ENCODE measurements at regions not wholly inside any gene's neighbourhood (a gene's known extent, or its start where the extent isn't known, plus 50 kb on each side); places are given as distances from the start of the nearest gene placed in this dataset.

DNA sequence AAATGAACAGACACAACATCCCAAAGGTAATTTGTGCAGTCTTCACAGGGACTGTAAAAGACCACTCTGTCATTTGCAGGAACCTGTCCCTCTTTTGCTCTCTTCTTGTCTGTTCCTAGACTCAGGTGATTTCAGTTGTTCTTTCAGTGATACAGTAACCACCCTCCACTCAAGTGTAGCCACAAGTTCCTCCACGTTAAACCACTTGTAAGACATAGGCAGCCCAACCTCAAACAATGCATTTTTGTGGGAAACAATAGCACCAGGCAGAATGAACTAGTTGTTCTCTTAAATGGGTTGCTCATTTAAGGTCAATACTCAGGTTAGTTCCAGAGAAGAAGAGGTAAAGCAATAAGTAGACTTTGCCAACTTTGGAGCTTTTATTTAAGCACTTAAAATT, 359.4 kb downstream of the MZT1 start:
- POLR2A ChIA-PET, result no interaction called here
- TF ChIP-seq NFRKB (IDR thresholded peaks at IDR 0.05), result no peak
- no peak for TF ChIP-seq FOXK2 (IDR thresholded peaks at IDR 0.05)
- no peak for DNase-seq (ENCODE audit: extremely low spot score)
- CTCF ChIA-PET, result no interaction called here

DNA sequence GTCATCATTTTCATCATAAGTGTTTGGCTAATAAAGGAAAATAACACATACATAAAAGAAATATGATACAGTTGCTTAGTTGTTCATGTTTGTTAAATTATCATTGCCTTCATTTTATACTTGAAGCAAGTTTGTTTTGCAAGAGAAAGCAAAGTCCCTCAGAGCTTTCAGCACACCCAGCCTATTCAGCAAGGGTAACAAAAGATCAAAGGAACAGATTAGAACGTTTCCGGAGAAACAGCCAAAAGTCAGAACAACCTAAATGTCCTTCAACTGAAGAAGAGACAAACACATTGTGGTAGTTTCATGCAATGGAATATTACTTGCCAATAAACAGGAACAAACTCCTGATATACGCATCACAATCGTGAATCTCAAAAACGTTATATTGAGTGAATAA, 380.7 kb downstream of the MZT1 start:
- no peak for DNase-seq (ENCODE audit: extremely low spot score)
- POLR2A ChIA-PET, result no interaction called here
- CTCF ChIA-PET, result no interaction called here
- no peak for TF ChIP-seq ZNF384 (IDR thresholded peaks at IDR 0.05)
- TF ChIP-seq FOXK2 (IDR thresholded peaks at IDR 0.05), result no peak
- TF ChIP-seq L3MBTL2 (conservative IDR thresholded peaks at IDR 0.05), result no peak
- TF ChIP-seq ELF4 (IDR thresholded peaks at IDR 0.05), result no peak
- TF ChIP-seq, protein P1, sequence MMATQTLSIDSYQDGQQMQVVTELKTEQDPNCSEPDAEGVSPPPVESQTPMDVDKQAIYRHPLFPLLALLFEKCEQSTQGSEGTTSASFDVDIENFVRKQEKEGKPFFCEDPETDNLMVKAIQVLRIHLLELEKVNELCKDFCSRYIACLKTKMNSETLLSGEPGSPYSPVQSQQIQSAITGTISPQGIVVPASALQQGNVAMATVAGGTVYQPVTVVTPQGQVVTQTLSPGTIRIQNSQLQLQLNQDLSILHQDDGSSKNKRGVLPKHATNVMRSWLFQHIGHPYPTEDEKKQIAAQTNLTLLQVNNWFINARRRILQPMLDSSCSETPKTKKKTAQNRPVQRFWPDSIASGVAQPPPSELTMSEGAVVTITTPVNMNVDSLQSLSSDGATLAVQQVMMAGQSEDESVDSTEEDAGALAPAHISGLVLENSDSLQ (IDR thresholded peaks at IDR 0.05), result no peak
- TF ChIP-seq NFRKB (IDR thresholded peaks at IDR 0.05), result no peak
- no peak for TF ChIP-seq FOXM1 (IDR thresholded peaks at IDR 0.05; ENCODE audit: borderline replicate concordance)
- no peak for TF ChIP-seq CTBP1 (IDR thresholded peaks at IDR 0.05; ENCODE audit: borderline replicate concordance)
- TF ChIP-seq SP1 (IDR thresholded peaks at IDR 0.05), result no peak
- TF ChIP-seq SUZ12 (IDR thresholded peaks at IDR 0.05), result no peak
- no peak for TF ChIP-seq ARNT (IDR thresholded peaks at IDR 0.05)
- no peak for TF ChIP-seq TARDBP (IDR thresholded peaks at IDR 0.05)
- TF ChIP-seq BHLHE40 (IDR thresholded peaks at IDR 0.05; ENCODE audit: borderline replicate concordance), result no peak
- TF ChIP-seq HDGF (IDR thresholded peaks at IDR 0.05; ENCODE audit: borderline replicate concordance), result no peak
- no peak for TF ChIP-seq FOXA1 (IDR thresholded peaks at IDR 0.05)
- no peak for TF ChIP-seq LEF1 (IDR thresholded peaks at IDR 0.05; ENCODE audit: borderline replicate concordance)

DNA sequence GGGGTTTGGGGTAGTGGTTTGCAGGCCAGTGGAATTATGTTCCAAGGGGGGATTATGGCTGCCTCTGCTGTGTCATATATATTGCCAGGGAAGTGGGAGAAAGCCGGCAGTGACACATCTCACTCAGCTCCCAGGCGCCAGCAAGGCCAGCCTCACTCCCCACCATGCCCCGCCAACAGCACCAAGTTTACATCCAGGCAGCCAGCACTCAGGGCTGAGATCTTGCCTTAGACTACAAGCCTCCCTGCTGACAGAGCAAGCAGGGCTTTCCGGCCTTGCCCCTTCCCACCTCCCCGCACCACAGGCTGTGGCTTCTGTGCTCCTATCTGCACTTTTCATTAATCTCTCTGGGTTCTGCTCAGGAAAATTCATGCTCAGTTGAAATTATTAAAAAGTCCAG, 385.1 kb downstream of the MZT1 start:
- TF ChIP-seq NFRKB (IDR thresholded peaks at IDR 0.05), result no peak
- TF ChIP-seq ZNF384 (IDR thresholded peaks at IDR 0.05), result no peak
- TF ChIP-seq ELF4 (IDR thresholded peaks at IDR 0.05), result no peak
- DNase-seq (ENCODE audit: extremely low spot score), result no peak
- ChIA-PET POLR2A (no interaction called here), CTCF (interaction anchor here (0.8 kb wide), 1 partner anchor 1699 kb away, joined by 3 read pairs; no protein-coding TSS in a partner anchor)

DNA sequence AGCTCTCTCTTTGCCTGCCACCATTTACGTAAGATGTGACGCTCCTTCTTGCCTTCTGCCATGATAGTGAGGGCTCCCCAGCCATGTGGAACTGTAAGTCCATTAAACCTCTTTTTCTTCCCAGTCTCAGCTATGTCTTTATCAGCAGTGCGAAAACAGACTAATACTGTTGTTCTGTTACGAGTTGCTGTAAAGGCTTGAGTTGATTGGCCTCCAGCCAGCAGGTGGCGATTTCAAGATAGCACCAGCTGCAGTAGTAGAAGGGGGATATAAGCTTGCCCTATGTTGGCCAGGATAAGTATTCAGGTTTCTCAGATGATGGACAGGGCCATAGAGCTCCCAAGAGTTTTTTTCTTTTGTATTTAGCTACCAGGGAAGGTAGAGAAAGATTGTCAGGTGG, 385.5 kb downstream of the MZT1 start:
- CTCF ChIA-PET, result no interaction called here
- DNase-seq (ENCODE audit: extremely low spot score), result no peak
- POLR2A ChIA-PET, result no interaction called here
- TF ChIP-seq FOXK2 (IDR thresholded peaks at IDR 0.05) (no peak), SUZ12 (IDR thresholded peaks at IDR 0.05) (no peak), ZNF384 (IDR thresholded peaks at IDR 0.05) (no peak), ARNT (IDR thresholded peaks at IDR 0.05) (no peak), SP1 (IDR thresholded peaks at IDR 0.05) (no peak), NFRKB (IDR thresholded peaks at IDR 0.05) (no peak), FOXM1 (IDR thresholded peaks at IDR 0.05; ENCODE audit: borderline replicate concordance) (no peak), CTBP1 (IDR thresholded peaks at IDR 0.05; ENCODE audit: borderline replicate concordance) (no peak), ELF4 (IDR thresholded peaks at IDR 0.05) (no peak), FOXA1 (IDR thresholded peaks at IDR 0.05) (no peak), L3MBTL2 (conservative IDR thresholded peaks at IDR 0.05) (no peak), BHLHE40 (IDR thresholded peaks at IDR 0.05; ENCODE audit: borderline replicate concordance) (no peak), LEF1 (IDR thresholded peaks at IDR 0.05; ENCODE audit: borderline replicate concordance) (no peak), HDGF (IDR thresholded peaks at IDR 0.05; ENCODE audit: borderline replicate concordance) (no peak), TARDBP (IDR thresholded peaks at IDR 0.05) (no peak)
- TF ChIP-seq, protein P1 (IDR thresholded peaks at IDR 0.05), result no peak

DNA sequence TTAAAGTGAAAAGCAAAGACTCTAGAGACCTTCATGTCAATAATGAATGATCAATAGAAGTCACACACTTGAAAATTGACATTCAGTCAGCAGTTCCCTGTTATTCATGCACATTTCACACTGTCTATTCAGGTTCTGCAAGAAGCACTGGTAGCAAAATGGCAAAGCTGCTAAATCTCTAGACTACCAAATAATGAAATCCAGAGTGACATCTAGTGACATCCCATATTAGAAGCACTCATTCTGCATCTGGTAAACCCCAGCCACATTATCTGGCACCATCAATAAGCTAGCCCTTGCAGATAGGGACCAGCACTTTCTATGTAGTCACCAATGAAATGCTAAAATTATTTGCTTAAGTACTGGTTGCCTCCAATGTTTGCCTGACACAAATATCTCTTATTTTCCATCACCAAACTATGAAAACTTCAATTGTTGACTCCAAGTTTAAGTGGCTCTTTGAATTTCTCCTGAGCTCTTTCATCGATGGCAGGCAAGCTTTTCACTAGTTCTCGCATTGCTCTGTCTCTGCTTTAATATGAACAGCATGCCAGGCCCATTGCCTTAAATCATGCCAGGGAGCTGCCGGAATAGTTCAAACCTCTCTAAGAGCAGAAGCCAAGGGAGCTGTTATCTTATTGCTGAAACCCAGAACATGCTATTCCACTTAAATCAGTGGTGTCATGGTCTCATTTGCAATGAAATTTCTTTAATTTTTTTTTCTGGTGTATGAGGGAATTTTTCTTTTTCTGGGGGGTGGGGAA, 409.9 kb downstream of the MZT1 start:
- POLR2A ChIA-PET, result no interaction called here

DNA sequence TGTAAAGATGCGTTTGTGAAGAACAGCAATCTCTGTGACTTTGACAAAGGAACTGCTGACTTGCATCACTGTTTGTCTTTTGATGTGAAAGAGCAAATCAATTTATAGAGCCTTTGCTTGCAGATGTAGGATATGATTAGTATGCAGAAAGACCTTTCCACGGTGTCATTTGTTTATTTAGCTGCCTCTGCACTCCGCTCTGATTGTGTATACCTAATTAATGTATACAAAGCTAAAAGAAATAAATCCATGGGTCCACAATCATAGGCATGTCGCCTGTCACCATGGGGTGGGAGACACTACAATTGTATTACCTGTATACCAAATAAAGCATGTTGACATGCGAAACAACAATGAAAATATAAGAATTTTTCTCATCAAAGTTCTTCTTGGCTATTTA, 410.7 kb downstream of the MZT1 start:
- TF ChIP-seq FOXK2 (IDR thresholded peaks at IDR 0.05) (no peak), CTBP1 (IDR thresholded peaks at IDR 0.05; ENCODE audit: borderline replicate concordance) (no peak), ZNF384 (IDR thresholded peaks at IDR 0.05) (no peak), ARNT (IDR thresholded peaks at IDR 0.05) (no peak), FOXA1 (IDR thresholded peaks at IDR 0.05) (no peak), SUZ12 (IDR thresholded peaks at IDR 0.05) (no peak), SP1 (IDR thresholded peaks at IDR 0.05) (no peak), ELF4 (IDR thresholded peaks at IDR 0.05) (no peak), LEF1 (IDR thresholded peaks at IDR 0.05; ENCODE audit: borderline replicate concordance) (no peak), L3MBTL2 (conservative IDR thresholded peaks at IDR 0.05) (no peak)
- no peak for DNase-seq (ENCODE audit: extremely low spot score)
- ChIA-PET CTCF (no interaction called here), POLR2A (no interaction called here)

More for the DNA sequence above, 409.9 kb downstream of the MZT1 start:
- TF ChIP-seq L3MBTL2 (conservative IDR thresholded peaks at IDR 0.05), result no peak
- TF ChIP-seq, protein P1 (IDR thresholded peaks at IDR 0.05), result no peak
- DNase-seq (ENCODE audit: extremely low spot score), result no peak
- CTCF ChIA-PET, result no interaction called here

DNA sequence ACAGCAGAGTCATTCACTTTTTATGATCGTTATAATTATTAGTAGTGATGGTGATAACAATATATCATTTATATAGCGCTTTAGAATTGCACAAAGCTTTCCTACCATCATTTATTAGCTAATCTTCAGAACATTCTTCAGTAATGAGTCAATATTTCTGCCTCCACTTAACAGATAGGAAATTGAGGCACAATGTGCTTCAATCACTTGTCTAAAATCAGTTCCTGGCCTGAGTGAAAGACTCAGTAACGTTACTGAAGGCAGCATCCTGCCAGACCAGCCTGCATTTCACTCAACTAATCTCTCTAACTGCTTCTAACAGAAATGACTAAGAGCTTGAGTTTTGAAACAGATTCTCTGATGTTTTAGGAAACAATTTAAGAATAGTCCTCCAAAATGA, 412.1 kb downstream of the MZT1 start:
- CTCF ChIA-PET, result no interaction called here

More for the DNA sequence above, 412.1 kb downstream of the MZT1 start:
- no peak for DNase-seq (ENCODE audit: extremely low spot score)
- TF ChIP-seq ELF4 (IDR thresholded peaks at IDR 0.05) (no peak), HDGF (IDR thresholded peaks at IDR 0.05; ENCODE audit: borderline replicate concordance) (no peak), SP1 (IDR thresholded peaks at IDR 0.05) (no peak), ZNF384 (IDR thresholded peaks at IDR 0.05) (no peak), FOXA1 (IDR thresholded peaks at IDR 0.05) (no peak), ARNT (IDR thresholded peaks at IDR 0.05) (no peak), NFRKB (IDR thresholded peaks at IDR 0.05) (no peak), SUZ12 (IDR thresholded peaks at IDR 0.05) (no peak), LEF1 (IDR thresholded peaks at IDR 0.05; ENCODE audit: borderline replicate concordance) (no peak), FOXK2 (IDR thresholded peaks at IDR 0.05) (no peak), TARDBP (IDR thresholded peaks at IDR 0.05) (no peak), BHLHE40 (IDR thresholded peaks at IDR 0.05; ENCODE audit: borderline replicate concordance) (no peak), FOXM1 (IDR thresholded peaks at IDR 0.05; ENCODE audit: borderline replicate concordance) (no peak), CTBP1 (IDR thresholded peaks at IDR 0.05; ENCODE audit: borderline replicate concordance) (no peak), L3MBTL2 (conservative IDR thresholded peaks at IDR 0.05) (no peak)
- TF ChIP-seq, protein P1 (IDR thresholded peaks at IDR 0.05), result no peak
- POLR2A ChIA-PET, result no interaction called here
